ENCODE measurements at regions not wholly inside any gene's neighbourhood (a gene's known extent, or its start where the extent isn't known, plus 50 kb on each side); places are given as distances from the start of the nearest gene placed in this dataset.

- TF ChIP-seq POLR2A (IDR thresholded peaks at IDR 0.05) (no peak), CTCF (IDR thresholded peaks at IDR 0.05) (no peak)
Measured at GRCh38 chr5:125526966-125527365, 780.5 kb upstream of the ZNF608 start.

Data from lower leg skin (tissue), 3 donors.